ENCODE measurements at regions not wholly inside any gene's neighbourhood (a gene's known extent, or its start where the extent isn't known, plus 50 kb on each side); places are given as distances from the start of the nearest gene placed in this dataset.

DNA sequence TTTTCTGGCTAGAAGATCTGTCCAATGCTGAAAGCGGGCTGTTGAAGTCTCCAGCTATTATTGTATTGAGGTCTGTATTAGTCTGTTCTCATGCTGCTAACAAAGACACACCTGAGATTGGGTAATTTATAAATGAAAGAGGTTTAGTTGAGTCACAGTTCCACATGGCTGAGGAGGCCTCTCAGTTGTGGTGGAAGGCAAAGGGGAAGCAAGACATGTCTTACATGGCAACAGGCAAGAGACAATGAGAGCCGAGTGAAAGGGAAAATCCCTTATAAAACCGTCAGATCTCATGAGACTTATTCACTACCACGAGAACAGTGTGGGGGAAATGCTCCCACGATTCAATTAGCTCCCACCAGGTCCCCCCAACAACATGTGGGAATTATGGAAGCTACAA, 980.4 kb downstream of the SLITRK5 start:
- TF ChIP-seq, protein P1, sequence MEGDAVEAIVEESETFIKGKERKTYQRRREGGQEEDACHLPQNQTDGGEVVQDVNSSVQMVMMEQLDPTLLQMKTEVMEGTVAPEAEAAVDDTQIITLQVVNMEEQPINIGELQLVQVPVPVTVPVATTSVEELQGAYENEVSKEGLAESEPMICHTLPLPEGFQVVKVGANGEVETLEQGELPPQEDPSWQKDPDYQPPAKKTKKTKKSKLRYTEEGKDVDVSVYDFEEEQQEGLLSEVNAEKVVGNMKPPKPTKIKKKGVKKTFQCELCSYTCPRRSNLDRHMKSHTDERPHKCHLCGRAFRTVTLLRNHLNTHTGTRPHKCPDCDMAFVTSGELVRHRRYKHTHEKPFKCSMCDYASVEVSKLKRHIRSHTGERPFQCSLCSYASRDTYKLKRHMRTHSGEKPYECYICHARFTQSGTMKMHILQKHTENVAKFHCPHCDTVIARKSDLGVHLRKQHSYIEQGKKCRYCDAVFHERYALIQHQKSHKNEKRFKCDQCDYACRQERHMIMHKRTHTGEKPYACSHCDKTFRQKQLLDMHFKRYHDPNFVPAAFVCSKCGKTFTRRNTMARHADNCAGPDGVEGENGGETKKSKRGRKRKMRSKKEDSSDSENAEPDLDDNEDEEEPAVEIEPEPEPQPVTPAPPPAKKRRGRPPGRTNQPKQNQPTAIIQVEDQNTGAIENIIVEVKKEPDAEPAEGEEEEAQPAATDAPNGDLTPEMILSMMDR (conservative IDR thresholded peaks at IDR 0.05; ENCODE audit: low read depth, low read length) = no peak
- TF ChIP-seq EZH2 (IDR thresholded peaks at IDR 0.05; ENCODE audit: low read length, unreplicated experiment) = no peak
- no peak for TF ChIP-seq EZH2phosphoT487 (IDR thresholded peaks at IDR 0.05; ENCODE audit: borderline replicate concordance, low read length)
